Gastrocnemius medialis (tissue), 4 donors: ENCODE measurements at regions not wholly inside any gene's neighbourhood (a gene's known extent, or its start where the extent isn't known, plus 50 kb on each side); places are given as distances from the start of the nearest gene placed in this dataset.

Source experiments
- CTCF ChIP-seq, 5 experiments: fragments of 450-650 bp in 3 of 5; fragments of 200-600 bp in 2 of 5; sonication (generic) in 2 of 5; IDR thresholded peaks in 4 of 5; conservative IDR thresholded peaks in 1 of 5; 1 replicate in 4 of 5; 2 replicates in 1 of 5; pipeline ENCODE4 v1.5.1; 2016 to 2019; ENCODE audit warnings: antibody characterized with exemption in 5 of 5, mild to moderate bottlenecking in 3 of 5, moderate library complexity in 3 of 5
- POLR2A ChIP-seq, 2 donors: fragments of 450-650 bp; IDR thresholded peaks; one replicate each; pipeline ENCODE4 v1.6.1; 2017; ENCODE audit warnings: antibody characterized with exemption in 2 of 2, mild to moderate bottlenecking in 2 of 2, moderate library complexity in 2 of 2

- TF ChIP-seq CTCF (IDR thresholded peaks at IDR 0.05 in 4 of 5, conservative IDR thresholded peaks at IDR 0.05 in 1 of 5), result no peak
- no peak for TF ChIP-seq POLR2A (IDR thresholded peaks at IDR 0.05)
Observed at GRCh38 chr18:2169656-2170055, 401.6 kb downstream of the METTL4 start.
